AG10803 (cell line): ENCODE measurements at regions not wholly inside any gene's neighbourhood (a gene's known extent, or its start where the extent isn't known, plus 50 kb on each side); places are given as distances from the start of the nearest gene placed in this dataset.

Experiments
- DNase-seq: peaks from one replicate; pipeline ENCODE4 v3.0.0; 2010; ENCODE audit warnings: low read depth
- H3K4me3 ChIP-seq: 2 replicates; pipeline ENCODE4 v1.5.1; 2011; ENCODE audit warnings: mild to moderate bottlenecking, low read length, control low read depth
- CTCF ChIP-seq: conservative IDR thresholded peaks from 2 replicates; pipeline ENCODE4 v1.5.1; 2011; ENCODE audit warnings: mild to moderate bottlenecking, low read length, control low read depth, inconsistent platforms

GRCh38 chr11:121743285-121743684 is 290.5 kb upstream of the SORL1-AS1 start:
- DNase-seq, result no peak
- no peak overlapping the region for H3K4me3 ChIP-seq
- TF ChIP-seq CTCF, result no peak

DNA sequence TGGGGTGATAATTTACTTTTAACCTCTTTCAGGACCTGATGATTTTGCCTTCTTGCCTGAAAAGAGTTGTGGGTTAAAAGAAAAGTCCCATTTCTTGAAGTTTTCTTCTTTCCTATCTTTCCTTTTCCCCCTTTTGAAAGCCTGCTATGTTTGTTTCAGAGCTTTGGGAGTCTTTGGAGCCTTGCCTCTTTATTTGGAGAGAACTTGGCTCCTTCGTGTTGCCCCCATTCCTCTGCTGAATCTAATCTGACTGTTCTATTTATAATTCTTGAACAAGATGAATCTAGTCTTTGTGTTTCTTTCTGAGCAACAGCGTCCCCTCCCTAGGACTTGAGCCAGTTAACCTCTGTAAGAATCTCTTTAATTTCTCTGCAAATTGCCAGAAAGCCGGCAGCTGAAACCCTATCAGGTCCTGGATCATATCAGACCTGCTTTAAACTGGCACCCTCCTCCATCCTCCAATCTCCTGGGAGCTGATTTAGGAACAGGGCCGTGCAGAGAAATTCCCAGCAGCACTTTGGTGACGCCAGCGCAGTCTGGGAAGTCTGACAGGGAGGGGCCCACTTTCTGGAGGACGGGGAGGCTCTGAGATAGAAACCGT is 289.1 kb upstream of the SORL1-AS1 start:
- no peak for TF ChIP-seq CTCF
- peak; percentile 51 for DNase-seq
- H3K4me3 ChIP-seq, result no peak overlapping the region

DNA sequence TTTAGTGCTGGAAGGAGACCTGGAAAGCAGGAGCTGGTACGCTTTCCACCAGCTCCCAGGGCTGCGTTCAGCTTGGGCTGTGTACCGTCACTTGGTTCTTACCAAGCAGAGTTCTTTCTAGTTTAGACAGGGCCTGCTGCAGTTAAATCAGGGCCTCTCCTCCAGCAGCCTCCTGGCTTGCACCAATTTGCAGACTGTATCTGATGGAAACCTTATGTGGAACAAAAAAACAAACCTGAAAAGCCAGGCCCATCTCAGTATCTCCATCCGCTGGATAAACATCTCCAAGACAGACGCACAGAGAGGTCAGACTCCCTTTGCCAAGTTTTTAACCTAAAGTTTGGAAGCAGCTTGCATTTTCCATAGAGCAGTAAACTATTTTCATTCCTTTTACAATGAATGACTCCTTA is 288.6 kb upstream of the SORL1-AS1 start:
- H3K4me3 ChIP-seq, result no peak overlapping the region
- TF ChIP-seq CTCF, result no peak
- DNase-seq, result peak; percentile 21

DNA sequence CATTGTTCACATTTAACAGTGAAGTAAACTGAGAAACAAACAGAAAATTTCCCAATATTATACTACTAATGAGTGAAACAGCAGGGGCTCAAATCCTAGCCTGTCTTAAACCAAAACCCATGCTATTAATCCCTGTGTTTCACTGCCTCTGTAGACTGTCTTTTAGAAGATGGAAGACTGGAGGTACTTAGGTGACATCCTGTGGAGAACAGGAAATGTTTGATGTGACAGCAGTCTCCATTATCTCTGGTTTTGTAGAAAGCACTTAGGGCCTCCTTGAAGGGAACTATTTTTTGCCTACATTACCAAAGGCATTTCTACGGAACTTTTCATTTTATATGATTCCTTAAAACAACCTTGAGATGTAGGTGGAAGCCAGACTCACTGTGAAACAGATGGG is 288.1 kb upstream of the SORL1-AS1 start:
- H3K4me3 ChIP-seq, result no peak overlapping the region
- TF ChIP-seq CTCF, result no peak
- DNase-seq, result no peak

GRCh38 chr11:121733858-121734257 is 281.1 kb upstream of the SORL1-AS1 start:
- DNase-seq, result no peak
- TF ChIP-seq CTCF, result no peak
- no peak overlapping the region for H3K4me3 ChIP-seq

DNA sequence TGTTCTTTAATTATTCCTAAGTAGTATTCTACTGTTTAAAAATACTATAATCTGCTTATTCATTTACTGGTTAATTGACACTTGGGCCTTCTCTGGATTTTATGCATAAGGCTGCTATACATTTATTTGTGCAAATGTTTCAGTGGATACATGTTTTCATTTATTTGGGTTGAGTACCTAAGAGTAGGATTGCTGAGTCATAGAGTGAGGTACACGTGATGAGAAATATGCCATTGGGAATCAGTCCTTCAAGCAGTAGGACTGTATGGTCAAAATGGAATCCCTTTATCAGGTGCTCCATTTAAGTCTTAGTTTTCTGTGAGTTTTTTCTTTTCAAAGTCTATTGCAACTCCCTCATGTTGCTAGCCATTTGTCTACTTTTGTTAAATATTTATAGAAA is 275.2 kb upstream of the SORL1-AS1 start:
- TF ChIP-seq CTCF, result no peak

GRCh38 chr11:121723246-121723741 is 270.5 kb upstream of the SORL1-AS1 start:
- DNase-seq, result peak; percentile 49
- TF ChIP-seq CTCF, result no peak
- H3K4me3 ChIP-seq, result peak overlapping the region; percentile 63

More for the DNA sequence above, 275.2 kb upstream of the SORL1-AS1 start:
- H3K4me3 ChIP-seq, result no peak overlapping the region
- DNase-seq, result no peak
